ENCODE measurements at regions not wholly inside any gene's neighbourhood (a gene's known extent, or its start where the extent isn't known, plus 50 kb on each side); places are given as distances from the start of the nearest gene placed in this dataset.
A peak's percentile ranks its signal among the peaks of the same experiment; 100 is the strongest.
"Not testable (repeated sequence)": the region's sequence is repeated elsewhere in the genome, so short reads cannot be mapped to it uniquely, and the experiment has no call there.

GRCh38 chr1:200488375-200489165, 78.7 kb upstream of the ZNF281 start:
- Histone ChIP-seq H3K27ac (no peak overlapping the region), H3K27me3 (no peaks in the 10 kb centered on the region), H3K36me3 (no peaks in the 10 kb centered on the region), H3K9me3 (no peaks in the 10 kb centered on the region), H3K4me3 (no peak overlapping the region), H3K4me1 (peaks cover 6% of the 10 kb centered on the region)
- TF ChIP-seq CTCF (IDR thresholded peaks at IDR 0.05) (peak; percentile 59 to 68), EP300 (IDR thresholded peaks at IDR 0.05) (no peak)
- WGBS: 25% methylated on average over 15 of the region's 15 CpGs
- no peak for DNase-seq (ENCODE audit: low spot score in 2 of 2)

- TF ChIP-seq EP300 (IDR thresholded peaks at IDR 0.05): no peak
- no peak for TF ChIP-seq POLR2AphosphoS5 (IDR thresholded peaks at IDR 0.05)
- no peak for TF ChIP-seq POLR2A (IDR thresholded peaks at IDR 0.05)
- TF ChIP-seq CTCF (IDR thresholded peaks at IDR 0.05): no peak
- DNase-seq (ENCODE audit: low spot score in 2 of 2): no peak
- WGBS: 80% methylated on average over 6 of the region's 6 CpGs
- H3K4me1 ChIP-seq: peaks cover 6% of the 10 kb centered on the region
- H3K27ac ChIP-seq: no peak overlapping the region
- no peaks in the 10 kb centered on the region for H3K27me3 ChIP-seq
- no peaks in the 10 kb centered on the region for H3K36me3 ChIP-seq
- no peaks in the 10 kb centered on the region for H3K9me3 ChIP-seq
- H3K4me3 ChIP-seq: no peak overlapping the region
Observed at GRCh38 chr1:200487650-200488049, 77.8 kb upstream of the ZNF281 start.

- no peaks in the 10 kb centered on the region for H3K36me3 ChIP-seq
- no peak for DNase-seq (ENCODE audit: low spot score in 2 of 2)
- H3K27me3 ChIP-seq: no peaks in the 10 kb centered on the region
- H3K4me1 ChIP-seq: peaks cover 6% of the 10 kb centered on the region
- H3K27ac ChIP-seq: no peak overlapping the region
- no peak for TF ChIP-seq POLR2A (IDR thresholded peaks at IDR 0.05)
- TF ChIP-seq CTCF (IDR thresholded peaks at IDR 0.05): no peak
- no peak for TF ChIP-seq EP300 (IDR thresholded peaks at IDR 0.05)
- no peak for TF ChIP-seq POLR2AphosphoS5 (IDR thresholded peaks at IDR 0.05)
- 77% methylated on average over 3 of the region's 3 CpGs for WGBS
- H3K9me3 ChIP-seq: no peaks in the 10 kb centered on the region
- H3K4me3 ChIP-seq: no peak overlapping the region
Observed at GRCh38 chr1:200486634-200487033, 76.8 kb upstream of the ZNF281 start.

- H3K4me3 ChIP-seq; H3K27ac ChIP-seq; H3K36me3 ChIP-seq; H3K27me3 ChIP-seq; DNase-seq (ENCODE audit: low spot score in 2 of 2); H3K9me3 ChIP-seq; H3K4me1 ChIP-seq: not testable (repeated sequence)
- 84% methylated on average over 7 of the region's 7 CpGs for WGBS
Observed at GRCh38 chr1:200484438-200484946, 74.7 kb upstream of the ZNF281 start.

- no peak overlapping the region for H3K27ac ChIP-seq
- no peak for DNase-seq (ENCODE audit: low spot score in 2 of 2)
- no peak for TF ChIP-seq EP300 (IDR thresholded peaks at IDR 0.05)
- no peak for TF ChIP-seq CTCF (IDR thresholded peaks at IDR 0.05)
- no peak for TF ChIP-seq POLR2A (IDR thresholded peaks at IDR 0.05)
- no peak for TF ChIP-seq POLR2AphosphoS5 (IDR thresholded peaks at IDR 0.05)
- H3K4me3 ChIP-seq: no peak overlapping the region
- no peaks in the 10 kb centered on the region for H3K9me3 ChIP-seq
- WGBS: 29% methylated on average over 5 of the region's 5 CpGs
- H3K36me3 ChIP-seq: no peaks in the 10 kb centered on the region
- H3K27me3 ChIP-seq: no peaks in the 10 kb centered on the region
- H3K4me1 ChIP-seq: peaks cover 4% of the 10 kb centered on the region
Observed at GRCh38 chr1:200483491-200484143, 73.8 kb upstream of the ZNF281 start.
